PFSK-1 (cell line): ENCODE measurements at regions not wholly inside any gene's neighbourhood (a gene's known extent, or its start where the extent isn't known, plus 50 kb on each side); places are given as distances from the start of the nearest gene placed in this dataset.

ENCODE experiments used
- FOXP2 ChIP-seq: optimal IDR thresholded peaks from 2 replicates; pipeline ENCODE3; 2011; ENCODE audit warnings: borderline replicate concordance, control low read depth, inconsistent platforms; ENCODE audit not compliant: insufficient read depth; ENCODE audit errors: extremely low read length, extremely low read depth
- POLR2AphosphoS5 ChIP-seq: IDR thresholded peaks from 2 replicates; pipeline ENCODE4 v1.6.1; 2012; ENCODE audit warnings: low read depth, mild to moderate bottlenecking, control low read depth, low read length, moderate library complexity
- REST ChIP-seq, 2 experiments: IDR thresholded peaks; 2 replicates each; pipeline versions ENCODE4 v1.6.1 to v1.8.0; 2011 to 2012; ENCODE audit warnings: low read depth in 2 of 2, low read length in 2 of 2, control low read depth in 1 of 2, inconsistent platforms in 1 of 2, mild to moderate bottlenecking in 1 of 2, moderate library complexity in 1 of 2; ENCODE audit not compliant: insufficient read depth in 1 of 2
- SIN3A ChIP-seq: IDR thresholded peaks from 2 replicates; pipeline ENCODE4 v1.6.1; 2012; ENCODE audit warnings: mild to moderate bottlenecking, low read length, moderate library complexity, borderline replicate concordance; ENCODE audit not compliant: insufficient read depth
- TAF1 ChIP-seq: IDR thresholded peaks from 2 replicates; pipeline ENCODE4 v1.6.1; 2012; ENCODE audit warnings: low read length, control low read depth, borderline replicate concordance; ENCODE audit not compliant: insufficient read depth

- TF ChIP-seq REST (IDR thresholded peaks at IDR 0.05; ENCODE audit: insufficient read depth in 1 of 2, low read depth in 2 of 2, low read length in 2 of 2) (no peak), TAF1 (no peak), POLR2AphosphoS5 (no peak), SIN3A (no peak), FOXP2 (no peak)
These were observed 576.3 kb downstream of the BRD1 start for GRCh38 chr22:49251371-49251770.

GRCh38 chr22:49247194-49247924, 580.3 kb downstream of the BRD1 start:
- TF ChIP-seq SIN3A (no peak), TAF1 (no peak), REST (IDR thresholded peaks at IDR 0.05; ENCODE audit: insufficient read depth in 1 of 2, low read depth in 2 of 2, low read length in 2 of 2) (no peak), FOXP2 (no peak), POLR2AphosphoS5 (no peak)

- TF ChIP-seq TAF1, result no peak
- TF ChIP-seq REST (IDR thresholded peaks at IDR 0.05; ENCODE audit: insufficient read depth in 1 of 2, low read depth in 2 of 2, low read length in 2 of 2), result no peak
- TF ChIP-seq SIN3A, result no peak
These were observed 582.9 kb downstream of the BRD1 start for GRCh38 chr22:49244466-49245420.

- TF ChIP-seq FOXP2, result no peak
- TF ChIP-seq TAF1, result no peak
These were observed 583.7 kb downstream of the BRD1 start for GRCh38 chr22:49243965-49244364.

GRCh38 chr22:49243335-49243734, 584.3 kb downstream of the BRD1 start:
- TF ChIP-seq POLR2AphosphoS5 (no peak), REST (IDR thresholded peaks at IDR 0.05; ENCODE audit: insufficient read depth in 1 of 2, low read depth in 2 of 2, low read length in 2 of 2) (no peak), FOXP2 (no peak), TAF1 (no peak), SIN3A (no peak)
